OCI-LY7 (cell line): ENCODE measurements at regions not wholly inside any gene's neighbourhood (a gene's known extent, or its start where the extent isn't known, plus 50 kb on each side); places are given as distances from the start of the nearest gene placed in this dataset.

ENCODE experiments used
- BruUV-seq: library from RNA; stranded (reverse); fragments of 400-500 nt; replicated peaks from 2 replicates; lab custom pipeline; 2021; lab: Mats Ljungman, UMichigan
- CTCF ChIA-PET: fragments of 300-600 bp; sonication (Branson Sonifier 250); formaldehyde crosslinking; loops from one replicate; lab custom pipeline; 2022; ENCODE audit warnings: antibody characterized with exemption; ENCODE audit not compliant: unreplicated experiment; lab: Charles Lee
- POLR2A ChIA-PET: fragments of 300-600 bp; sonication (Branson Sonifier 250); formaldehyde crosslinking; loops from one replicate; lab custom pipeline; 2022; ENCODE audit warnings: antibody characterized with exemption; lab: Charles Lee
- DNase-seq: peaks from one replicate; pipeline ENCODE4 v3.0.0-alpha.2; 2015; ENCODE audit warnings: low spot score
- H2AFZ ChIP-seq: fragments of 200-600 bp; sonication (generic), shearing (Covaris generic); 2 replicates; pipeline ENCODE4 v1.6.1; 2014; ENCODE audit warnings: mild to moderate bottlenecking, antibody characterized with exemption, low read length, moderate library complexity
- H3K27ac ChIP-seq: fragments of 200-600 bp; sonication (generic); 2 replicates; pipeline ENCODE4 v1.5.1; 2014; ENCODE audit warnings: mixed run types, low read depth, mild to moderate bottlenecking, moderate library complexity, low read length, inconsistent platforms; ENCODE audit not compliant: poor library complexity, severe bottlenecking
- H3K36me3 ChIP-seq: fragments of 200-600 bp; sonication (generic); 2 replicates; pipeline ENCODE4 v1.6.1; 2014; ENCODE audit warnings: mild to moderate bottlenecking, antibody characterized with exemption, low read length, moderate library complexity, mixed read lengths; ENCODE audit not compliant: insufficient read depth
- H3K4me1 ChIP-seq: fragments of 200-600 bp; sonication (generic); 2 replicates; pipeline ENCODE4 v1.5.1; 2014; ENCODE audit warnings: mild to moderate bottlenecking, low read length; ENCODE audit not compliant: insufficient read depth, poor library complexity, severe bottlenecking
- H3K4me2 ChIP-seq: fragments of 200-600 bp; sonication (generic); 2 replicates; pipeline ENCODE4 v1.6.1; 2014; ENCODE audit warnings: mild to moderate bottlenecking, low read length
- H3K4me3 ChIP-seq: fragments of 200-600 bp; sonication (generic); 2 replicates; pipeline ENCODE4 v1.5.1; 2014; ENCODE audit warnings: mild to moderate bottlenecking, low read depth, low read length; ENCODE audit not compliant: poor library complexity, severe bottlenecking
- H3K79me2 ChIP-seq: fragments of 200-600 bp; sonication (generic); 2 replicates; pipeline ENCODE4 v1.6.1; 2016; ENCODE audit warnings: low read depth, mild to moderate bottlenecking, low read length, moderate library complexity, mixed read lengths; ENCODE audit not compliant: insufficient read depth
- H3K9me2 ChIP-seq: fragments of 200-600 bp; sonication (generic); 2 replicates; pipeline ENCODE4 v1.6.1; 2016; ENCODE audit warnings: mild to moderate bottlenecking, low read length, mixed read lengths; ENCODE audit not compliant: insufficient read depth
- H3K9me3 ChIP-seq: fragments of 200-600 bp; sonication (generic); 2 replicates; pipeline ENCODE4 v1.6.1; 2014; ENCODE audit warnings: mild to moderate bottlenecking, mixed run types, low read length, mixed read lengths
- H4K20me1 ChIP-seq: fragments of 200-600 bp; sonication (generic); 2 replicates; pipeline ENCODE4 v1.6.1; 2014; ENCODE audit warnings: mild to moderate bottlenecking, antibody characterized with exemption, low read length, moderate library complexity, mixed read lengths; ENCODE audit not compliant: insufficient read depth
- CTCF ChIP-seq: fragments of 200-600 bp; sonication (generic); conservative IDR thresholded peaks from 2 replicates; pipeline ENCODE4 v1.5.1; 2014; ENCODE audit warnings: mild to moderate bottlenecking, antibody characterized with exemption, low read length, moderate library complexity, mixed read lengths
- EZH2phosphoT487 ChIP-seq: fragments of 200-600 bp; sonication (generic); IDR thresholded peaks from 2 replicates; pipeline ENCODE4 v1.6.1; 2018; ENCODE audit warnings: low read depth, borderline replicate concordance, mild to moderate bottlenecking, mixed run types, antibody characterized with exemption, low read length, moderate library complexity, mixed read lengths
- intact Hi-C: fragments of 100-400 bp; cut with micrococcal nuclease; formaldehyde crosslinking; loops from one replicate; pipeline ENCODE4 v1.10.0; 2022; ENCODE audit not compliant: unreplicated experiment

GRCh38 chr6:131381052-131381708, 191.8 kb upstream of the ARG1 start:
- Histone ChIP-seq H3K4me3 (no peak overlapping the region), H3K4me2 (peak overlapping the region; percentile 11; the same call in 1 of the 2 replicates), H3K4me1 (peaks cover 44% of the 10 kb centered on the region), H3K27ac (no peak overlapping the region), H2AFZ (no peak overlapping the region), H3K9me3 (peaks cover 11% of the 10 kb centered on the region; the same call in 1 of the 2 replicates), H4K20me1 (no peaks in the 10 kb centered on the region), H3K36me3 (no peaks in the 10 kb centered on the region; the same call in 1 of the 2 replicates), H3K79me2 (no peaks in the 10 kb centered on the region), H3K9me2 (no peaks in the 10 kb centered on the region)
- ChIA-PET CTCF (no interaction called here), POLR2A (interaction anchor here (1.3 to 9.0 kb wide), 4 partner anchors 8 to 16 kb away, joined by 4 to 69 read pairs (median 11); no protein-coding TSS in a partner anchor)
- no TSS peak for BruUV-seq
- intact Hi-C loops = no loop called here
- DNase-seq = no peak
- TF ChIP-seq CTCF (no peak), EZH2phosphoT487 (no peak)

GRCh38 chr6:131381709-131382093, 191.3 kb upstream of the ARG1 start:
- intact Hi-C loops = no loop called here
- H3K4me3 ChIP-seq = no peak overlapping the region
- TF ChIP-seq CTCF = no peak
- no peak for TF ChIP-seq EZH2phosphoT487
- CTCF ChIA-PET = no interaction called here
- H3K4me2 ChIP-seq = no peak overlapping the region
- H3K4me1 ChIP-seq = peaks cover 39% of the 10 kb centered on the region
- H3K36me3 ChIP-seq = no peaks in the 10 kb centered on the region; the same call in 1 of the 2 replicates
- no peaks in the 10 kb centered on the region for H3K9me2 ChIP-seq
- no TSS peak for BruUV-seq
- peaks cover 11% of the 10 kb centered on the region; the same call in 1 of the 2 replicates for H3K9me3 ChIP-seq
- no peak for DNase-seq
- POLR2A ChIA-PET = interaction anchor here (9.0 kb wide), 1 partner anchor 15 kb away, joined by 69 read pairs; no protein-coding TSS in a partner anchor
- no peaks in the 10 kb centered on the region for H4K20me1 ChIP-seq
- peak overlapping the region; percentile 13; the same call in 1 of the 2 replicates for H2AFZ ChIP-seq
- no peak overlapping the region for H3K27ac ChIP-seq
- H3K79me2 ChIP-seq = no peaks in the 10 kb centered on the region

GRCh38 chr6:131382631-131383030, 190.4 kb upstream of the ARG1 start:
- Histone ChIP-seq H4K20me1 (no peaks in the 10 kb centered on the region), H3K9me3 (peaks cover 11% of the 10 kb centered on the region; the same call in 1 of the 2 replicates), H3K36me3 (no peaks in the 10 kb centered on the region; the same call in 1 of the 2 replicates), H3K9me2 (no peaks in the 10 kb centered on the region), H3K4me1 (peaks cover 29% of the 10 kb centered on the region), H3K4me2 (no peak overlapping the region), H2AFZ (no peak overlapping the region), H3K4me3 (no peak overlapping the region), H3K27ac (no peak overlapping the region), H3K79me2 (no peaks in the 10 kb centered on the region)
- ChIA-PET POLR2A (interaction anchor here (1.0 to 9.0 kb wide), 2 partner anchors 14 to 243 kb away, joined by 7 to 69 read pairs; no protein-coding TSS in a partner anchor), CTCF (interaction anchor here (0.6 kb wide), 1 partner anchor 142 kb away, joined by 3 read pairs; no protein-coding TSS in a partner anchor)
- BruUV-seq = no TSS peak
- DNase-seq = no peak
- intact Hi-C loops = no loop called here
- TF ChIP-seq EZH2phosphoT487 (no peak), CTCF (no peak)
